RWPE2 (cell line): ENCODE measurements at regions not wholly inside any gene's neighbourhood (a gene's known extent, or its start where the extent isn't known, plus 50 kb on each side); places are given as distances from the start of the nearest gene placed in this dataset.

ENCODE experiments used
- ATAC-seq: fragments of 200-7000 bp; cut with Tn5 transposase; 3 replicates; pipeline ENCODE4 v1.9.1; 2021; ENCODE audit warnings: low read depth
- DNase-seq: peaks from one replicate; pipeline ENCODE4 v3.0.0-alpha.2; 2020; ENCODE audit warnings: low spot score
- H3K27ac ChIP-seq: fragments of 450-650 bp; 2 replicates; pipeline ENCODE4 v1.5.1; 2017; ENCODE audit warnings: mild to moderate bottlenecking; ENCODE audit not compliant: poor library complexity, severe bottlenecking
- H3K27me3 ChIP-seq: fragments of 250-450 bp; sonication (Bioruptor Pico); 2 replicates; pipeline ENCODE4 v1.5.1; 2021; ENCODE audit warnings: mild to moderate bottlenecking, moderate library complexity; ENCODE audit not compliant: insufficient read depth, poor library complexity, severe bottlenecking
- H3K36me3 ChIP-seq: fragments of 250-450 bp; sonication (Bioruptor Pico); 2 replicates; pipeline ENCODE4 v1.5.1; 2020; ENCODE audit warnings: low read depth, mild to moderate bottlenecking, moderate library complexity
- H3K4me1 ChIP-seq: fragments of 250-450 bp; sonication (Bioruptor Pico); 2 replicates; pipeline ENCODE4 v1.5.1; 2021; ENCODE audit warnings: mild to moderate bottlenecking, moderate library complexity; ENCODE audit not compliant: insufficient read depth, poor library complexity, severe bottlenecking
- H3K4me3 ChIP-seq: fragments of 250-450 bp; sonication (Bioruptor Pico); 2 replicates; pipeline ENCODE4 v1.5.1; 2021; ENCODE audit warnings: mild to moderate bottlenecking, moderate library complexity; ENCODE audit not compliant: severe bottlenecking
- H3K9me3 ChIP-seq: fragments of 250-450 bp; sonication (Bioruptor Pico); 2 replicates; pipeline ENCODE4 v1.5.1; 2021; ENCODE audit warnings: mild to moderate bottlenecking, moderate library complexity; ENCODE audit not compliant: severe bottlenecking
- CTCF ChIP-seq: fragments of 450-650 bp; IDR thresholded peaks from one replicate; pipeline ENCODE4 v1.5.1; 2017; ENCODE audit warnings: mild to moderate bottlenecking, moderate library complexity; ENCODE audit not compliant: poor library complexity, severe bottlenecking

GRCh38 chr3:109910772-109911171, 573.4 kb upstream of the DPPA4 start:
- no peak for ATAC-seq
- no peak overlapping the region for H3K27ac ChIP-seq
- DNase-seq: no peak
- no peaks in the 10 kb centered on the region for H3K9me3 ChIP-seq
- no peaks in the 10 kb centered on the region for H3K36me3 ChIP-seq
- H3K4me3 ChIP-seq: no peak overlapping the region
- no peaks in the 10 kb centered on the region for H3K27me3 ChIP-seq
- no peak for TF ChIP-seq CTCF
- H3K4me1 ChIP-seq: no peaks in the 10 kb centered on the region

GRCh38 chr3:109918740-109919139, 581.4 kb upstream of the DPPA4 start:
- no peak overlapping the region for H3K27ac ChIP-seq
- no peak for TF ChIP-seq CTCF

GRCh38 chr3:109920749-109921148, 583.4 kb upstream of the DPPA4 start:
- Histone ChIP-seq H3K4me1 (no peaks in the 10 kb centered on the region), H3K36me3 (no peaks in the 10 kb centered on the region), H3K27ac (no peak overlapping the region), H3K4me3 (no peak overlapping the region), H3K27me3 (no peaks in the 10 kb centered on the region), H3K9me3 (no peaks in the 10 kb centered on the region)
- ATAC-seq: no peak
- TF ChIP-seq CTCF: no peak
- no peak for DNase-seq

More at GRCh38 chr3:109918740-109919139, 581.4 kb upstream of the DPPA4 start:
- ATAC-seq (no peak), DNase-seq (no peak)
- Histone ChIP-seq H3K4me3 (no peak overlapping the region), H3K27me3 (no peaks in the 10 kb centered on the region), H3K4me1 (no peaks in the 10 kb centered on the region), H3K36me3 (no peaks in the 10 kb centered on the region), H3K9me3 (no peaks in the 10 kb centered on the region)

- no peak for TF ChIP-seq CTCF
Measured at GRCh38 chr3:109921509-109921908, 584.2 kb upstream of the DPPA4 start.

GRCh38 chr3:109922856-109923255, 585.5 kb upstream of the DPPA4 start:
- TF ChIP-seq CTCF: no peak
- H3K4me1 ChIP-seq: peaks cover 11% of the 10 kb centered on the region
- no peaks in the 10 kb centered on the region for H3K9me3 ChIP-seq
- ATAC-seq (no peak), DNase-seq (no peak)
- H3K36me3 ChIP-seq: no peaks in the 10 kb centered on the region
- no peak overlapping the region for H3K4me3 ChIP-seq
- H3K27ac ChIP-seq: no peak overlapping the region
- H3K27me3 ChIP-seq: no peaks in the 10 kb centered on the region

More at GRCh38 chr3:109921509-109921908, 584.2 kb upstream of the DPPA4 start:
- Histone ChIP-seq H3K27me3 (no peaks in the 10 kb centered on the region), H3K27ac (no peak overlapping the region), H3K4me3 (no peak overlapping the region), H3K36me3 (no peaks in the 10 kb centered on the region), H3K9me3 (no peaks in the 10 kb centered on the region), H3K4me1 (no peaks in the 10 kb centered on the region)
- ATAC-seq (no peak), DNase-seq (no peak)
